Epithelial cell of proximal tubule (primary cell): ENCODE measurements at regions not wholly inside any gene's neighbourhood (a gene's known extent, or its start where the extent isn't known, plus 50 kb on each side); places are given as distances from the start of the nearest gene placed in this dataset.
"Not testable (repeated sequence)": the region's sequence is repeated elsewhere in the genome, so short reads cannot be mapped to it uniquely, and the experiment has no call there.

Source experiments
- DNase-seq: peaks from one replicate; pipeline ENCODE4 v3.0.0-alpha.2; 2011; ENCODE audit warnings: low read depth
- H3K4me3 ChIP-seq: 2 replicates; pipeline ENCODE4 v1.5.1; 2011; ENCODE audit warnings: low read depth, mild to moderate bottlenecking, low read length
- TF ChIP-seq, protein P1 (sequence below): conservative IDR thresholded peaks from 2 replicates; pipeline ENCODE4 v1.5.1; 2012; ENCODE audit warnings: low read depth, mild to moderate bottlenecking, low read length

DNA sequence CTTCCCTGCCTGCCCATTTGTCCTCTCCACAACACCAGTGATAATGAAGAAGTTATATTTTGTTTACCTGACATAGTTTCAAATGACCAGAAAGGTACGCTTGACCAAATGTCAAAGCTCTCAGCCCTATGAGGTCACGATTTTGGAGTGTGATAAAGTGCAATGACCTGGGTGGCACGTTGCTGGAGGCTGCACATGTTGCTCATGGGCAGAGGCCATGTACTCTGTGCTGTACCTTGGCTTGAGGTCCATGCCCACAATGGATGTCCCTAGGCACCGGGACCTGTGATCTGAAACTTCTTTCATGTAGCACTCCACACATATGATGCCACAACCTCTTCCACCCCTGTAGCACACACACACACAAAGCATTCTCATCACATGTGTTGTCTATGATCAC is 164.0 kb upstream of the HEY2 start:
- DNase-seq = no peak
- TF ChIP-seq, protein P1, sequence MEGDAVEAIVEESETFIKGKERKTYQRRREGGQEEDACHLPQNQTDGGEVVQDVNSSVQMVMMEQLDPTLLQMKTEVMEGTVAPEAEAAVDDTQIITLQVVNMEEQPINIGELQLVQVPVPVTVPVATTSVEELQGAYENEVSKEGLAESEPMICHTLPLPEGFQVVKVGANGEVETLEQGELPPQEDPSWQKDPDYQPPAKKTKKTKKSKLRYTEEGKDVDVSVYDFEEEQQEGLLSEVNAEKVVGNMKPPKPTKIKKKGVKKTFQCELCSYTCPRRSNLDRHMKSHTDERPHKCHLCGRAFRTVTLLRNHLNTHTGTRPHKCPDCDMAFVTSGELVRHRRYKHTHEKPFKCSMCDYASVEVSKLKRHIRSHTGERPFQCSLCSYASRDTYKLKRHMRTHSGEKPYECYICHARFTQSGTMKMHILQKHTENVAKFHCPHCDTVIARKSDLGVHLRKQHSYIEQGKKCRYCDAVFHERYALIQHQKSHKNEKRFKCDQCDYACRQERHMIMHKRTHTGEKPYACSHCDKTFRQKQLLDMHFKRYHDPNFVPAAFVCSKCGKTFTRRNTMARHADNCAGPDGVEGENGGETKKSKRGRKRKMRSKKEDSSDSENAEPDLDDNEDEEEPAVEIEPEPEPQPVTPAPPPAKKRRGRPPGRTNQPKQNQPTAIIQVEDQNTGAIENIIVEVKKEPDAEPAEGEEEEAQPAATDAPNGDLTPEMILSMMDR = no peak
- H3K4me3 ChIP-seq = no peak overlapping the region

GRCh38 chr6:125586074-125586473 is 163.4 kb upstream of the HEY2 start:
- no peak for DNase-seq
- TF ChIP-seq, protein P1 = no peak
- no peak overlapping the region for H3K4me3 ChIP-seq

- TF ChIP-seq, protein P1 = no peak
- no peak overlapping the region for H3K4me3 ChIP-seq
- DNase-seq = no peak
Measured at GRCh38 chr6:125586605-125587004, 162.8 kb upstream of the HEY2 start.

GRCh38 chr6:125587666-125588632 is 161.5 kb upstream of the HEY2 start:
- TF ChIP-seq, protein P1 = no peak
- DNase-seq = no peak
- no peak overlapping the region for H3K4me3 ChIP-seq

GRCh38 chr6:125591796-125592195 is 157.6 kb upstream of the HEY2 start:
- not testable (repeated sequence) for DNase-seq

GRCh38 chr6:125593746-125594145 is 155.7 kb upstream of the HEY2 start:
- TF ChIP-seq, protein P1 = no peak
- H3K4me3 ChIP-seq = no peak overlapping the region
- DNase-seq = no peak

More at GRCh38 chr6:125591796-125592195, 157.6 kb upstream of the HEY2 start:
- H3K4me3 ChIP-seq = not testable (repeated sequence)

DNA sequence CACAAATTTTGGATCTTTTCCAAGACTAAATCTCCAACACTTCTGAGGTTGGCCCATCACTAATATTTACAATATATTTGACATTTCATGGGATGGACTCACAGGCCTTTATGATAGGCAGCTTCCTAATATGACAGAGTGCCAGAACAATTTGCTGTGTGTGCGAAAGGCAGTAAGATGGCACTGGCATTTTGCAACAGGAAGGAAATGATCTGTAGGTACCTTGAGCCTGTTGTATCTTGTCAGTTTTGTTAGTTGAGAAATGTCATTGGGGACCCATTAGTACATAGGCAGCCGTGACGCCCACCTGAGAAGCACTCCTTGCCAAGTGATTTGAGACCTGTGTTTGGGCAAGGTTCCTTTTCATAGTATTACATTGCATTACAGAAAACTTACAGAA is 153.4 kb upstream of the HEY2 start:
- TF ChIP-seq, protein P1 = no peak
- H3K4me3 ChIP-seq = no peak overlapping the region
- no peak for DNase-seq
